CD4-positive, alpha-beta T cell treated with Interleukin-21 for 1 hour (primary cell): ENCODE measurements at regions not wholly inside any gene's neighbourhood (a gene's known extent, or its start where the extent isn't known, plus 50 kb on each side); places are given as distances from the start of the nearest gene placed in this dataset.
"Not testable (repeated sequence)": the region's sequence is repeated elsewhere in the genome, so short reads cannot be mapped to it uniquely, and the experiment has no call there.

Source experiments
- DNase-seq: peaks from one replicate; pipeline ENCODE4 v3.0.0-alpha.2; 2020

- peak; percentile 49 for DNase-seq
These were observed 60.0 kb upstream of the BANK1 start for GRCh38 chr4:101730291-101731117.

DNA sequence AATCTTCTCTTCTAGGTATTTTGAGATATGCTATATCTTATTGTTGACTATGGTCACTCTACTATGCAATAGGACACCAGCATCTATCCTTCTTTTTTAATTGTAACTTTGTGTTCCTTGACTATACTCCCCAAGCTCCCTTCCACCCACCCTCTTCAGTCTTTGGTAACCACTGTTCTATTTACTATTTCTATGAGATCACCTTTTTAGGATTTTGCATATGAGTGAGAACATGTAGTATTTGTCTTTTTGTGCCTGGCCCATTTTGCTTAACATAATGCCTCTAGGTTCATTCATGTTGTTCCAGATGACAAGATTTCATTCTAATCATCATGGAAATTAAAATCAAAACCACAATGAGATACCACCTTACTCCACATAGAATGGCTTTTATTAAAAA lies 63.3 kb upstream of the BANK1 start:
- DNase-seq, result no peak

DNA sequence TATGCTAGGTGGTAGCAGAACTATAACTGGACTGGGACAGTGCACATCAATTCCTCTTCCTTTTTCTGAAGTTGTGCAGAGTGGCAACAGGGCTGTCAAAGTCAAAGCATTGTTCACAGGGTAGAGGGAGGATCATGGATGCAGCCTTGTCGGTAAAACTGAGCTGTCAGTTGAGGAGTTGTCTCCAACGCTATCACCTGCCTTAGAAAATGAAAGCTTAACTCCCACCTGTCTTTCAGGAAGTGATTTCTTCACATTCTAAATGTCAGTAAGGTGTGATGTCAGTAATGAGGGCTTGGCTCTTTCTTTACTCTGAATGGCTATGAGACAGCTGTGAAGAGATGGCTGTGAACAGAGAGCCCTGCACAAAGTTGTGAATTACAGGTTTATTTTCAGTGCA lies 66.4 kb upstream of the BANK1 start:
- no peak for DNase-seq

DNA sequence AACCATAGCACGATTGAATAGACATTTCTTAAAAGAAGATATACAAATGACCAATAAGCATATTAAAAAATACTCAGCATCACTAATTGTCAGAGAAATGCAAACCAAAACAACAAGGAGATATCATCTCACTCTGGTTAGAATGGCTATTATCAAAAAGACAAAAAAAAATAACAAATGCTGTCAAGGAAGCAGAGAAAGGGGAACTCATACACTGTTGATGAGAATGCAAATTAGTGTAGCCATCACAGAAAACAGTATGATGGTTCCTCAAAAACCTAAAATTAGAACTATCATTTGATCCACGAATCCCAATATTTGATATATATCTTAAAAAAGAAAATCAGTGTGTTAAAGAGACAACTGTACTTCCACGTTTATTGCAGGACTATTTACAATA lies 71.7 kb upstream of the BANK1 start:
- DNase-seq, result no peak

DNA sequence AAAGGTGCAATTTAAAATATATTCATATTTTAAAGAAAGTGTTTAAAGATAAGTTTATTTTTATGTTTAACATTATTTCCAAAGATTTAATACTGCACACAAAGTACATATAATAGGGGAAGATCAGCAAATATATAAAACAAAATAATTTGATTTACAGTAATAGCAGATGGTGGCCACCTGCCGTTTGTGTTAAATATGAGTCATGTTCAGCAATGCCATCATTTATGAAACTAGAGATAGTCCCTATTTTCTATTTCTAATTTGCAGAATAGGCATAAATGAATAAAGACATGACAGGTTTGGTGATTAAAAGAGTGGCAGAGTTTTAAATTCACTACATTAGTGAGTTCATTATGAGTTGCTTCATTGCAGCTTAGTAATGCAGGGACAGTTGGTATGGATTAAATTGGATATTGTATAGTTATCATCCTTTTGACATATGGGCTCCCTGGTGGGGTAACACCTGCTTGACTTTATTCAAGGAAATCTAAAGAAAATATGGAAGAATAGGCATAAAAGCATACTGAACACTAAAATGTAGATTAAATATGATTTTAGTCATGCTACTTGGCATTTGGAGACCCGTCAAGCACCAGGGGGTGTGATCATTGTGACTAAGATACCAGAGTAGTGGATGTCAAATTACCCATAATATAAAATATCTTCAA lies 78.8 kb upstream of the BANK1 start:
- no peak for DNase-seq

GRCh38 chr4:101710806-101711205 lies 79.7 kb upstream of the BANK1 start:
- DNase-seq, result no peak

GRCh38 chr4:101708293-101709039 lies 82.1 kb upstream of the BANK1 start:
- DNase-seq, result no peak

DNA sequence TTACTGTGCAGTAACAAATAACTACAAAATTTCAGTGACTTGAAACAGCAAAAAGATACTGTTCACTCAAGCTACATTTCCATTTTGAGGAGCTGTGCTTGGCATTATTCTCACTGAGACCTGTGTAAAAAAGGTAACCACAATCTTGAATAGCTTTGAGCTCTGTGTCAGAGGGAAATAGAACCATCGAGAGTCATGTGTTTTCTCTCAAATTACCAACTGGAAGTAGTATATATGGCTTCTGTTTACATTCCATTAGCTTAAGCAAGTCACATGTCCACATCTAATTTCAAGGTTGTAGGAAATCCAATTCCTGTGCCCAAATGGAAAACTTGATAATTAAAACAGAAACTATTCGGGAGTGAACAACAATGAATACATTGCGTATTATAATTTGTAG lies 82.9 kb upstream of the BANK1 start:
- no peak for DNase-seq

DNA sequence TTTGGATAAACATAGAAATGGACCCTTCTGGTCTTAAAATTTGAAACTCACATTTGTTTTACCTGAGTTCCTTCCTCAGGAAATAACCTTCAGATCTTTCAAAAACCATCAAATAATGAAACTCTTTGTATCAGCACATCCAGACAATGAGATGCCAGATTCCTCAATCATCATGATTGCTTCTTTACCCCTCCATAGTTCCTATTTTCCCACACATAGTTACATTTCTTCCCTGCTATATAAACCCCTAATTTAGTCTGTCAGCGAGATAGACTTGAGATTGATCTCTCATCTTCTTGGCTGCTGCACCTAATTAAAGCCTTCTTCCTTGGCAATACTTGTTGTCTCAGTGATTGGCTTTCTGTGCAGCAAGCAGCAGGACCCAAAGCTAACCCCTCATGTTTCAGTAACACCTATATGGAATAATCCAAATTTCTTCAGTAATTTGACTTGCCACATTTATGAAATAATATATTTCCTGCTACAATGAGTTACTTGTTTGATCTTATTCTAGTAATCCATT lies 83.9 kb upstream of the BANK1 start:
- DNase-seq, result no peak

DNA sequence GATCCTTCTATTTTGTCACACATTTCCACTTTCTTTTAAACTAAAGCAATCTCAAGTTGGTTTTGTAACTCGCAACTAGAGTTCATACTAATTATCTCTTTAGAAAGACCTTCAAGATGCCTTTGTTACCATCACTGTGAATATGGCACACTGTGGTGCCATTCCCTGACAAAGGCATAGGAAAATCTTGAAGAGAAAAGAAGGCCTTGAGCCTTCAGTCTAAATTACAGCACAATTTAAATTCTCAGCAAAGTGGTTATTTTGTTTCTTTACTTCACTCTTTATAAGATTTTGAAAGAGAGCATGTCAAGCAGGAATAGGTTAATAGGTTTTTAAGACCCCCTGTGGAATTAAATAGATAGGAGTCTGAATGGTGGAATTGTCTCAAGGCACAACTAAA lies 89.0 kb upstream of the BANK1 start:
- DNase-seq, result no peak

DNA sequence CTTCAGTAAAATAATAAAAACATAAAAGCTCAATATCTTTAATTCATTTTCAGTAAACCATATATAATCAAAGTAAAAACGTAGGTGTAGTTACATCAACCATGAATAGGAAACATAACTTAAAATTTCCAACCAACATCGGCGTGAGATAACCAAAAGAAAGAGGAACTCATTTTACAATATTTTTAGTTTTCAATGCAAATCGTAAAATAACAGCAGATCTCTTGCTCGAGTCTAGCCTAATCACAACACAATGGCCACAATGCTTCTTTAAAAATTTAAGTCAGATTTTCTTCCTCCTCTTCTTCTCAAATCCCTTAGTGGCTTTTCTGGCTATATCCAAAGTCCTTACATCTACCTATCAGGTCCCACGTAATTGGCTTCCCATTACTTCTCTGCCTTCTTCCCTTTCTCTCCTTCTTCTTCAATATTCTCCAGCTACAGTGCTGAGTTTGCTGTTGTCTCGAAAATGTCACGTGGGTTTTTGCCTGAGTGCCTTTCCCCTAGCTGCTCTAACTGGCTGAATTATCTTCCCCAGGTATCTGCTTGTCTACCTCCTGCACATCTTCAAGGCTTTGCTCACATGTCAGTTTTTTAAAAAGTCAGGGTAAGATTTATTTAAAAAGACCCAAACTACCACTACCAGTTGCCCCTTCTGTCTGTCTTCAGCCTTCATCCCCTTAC lies 90.9 kb upstream of the BANK1 start:
- no peak for DNase-seq

GRCh38 chr4:101697266-101697665 lies 93.3 kb upstream of the BANK1 start:
- DNase-seq, result no peak

DNA sequence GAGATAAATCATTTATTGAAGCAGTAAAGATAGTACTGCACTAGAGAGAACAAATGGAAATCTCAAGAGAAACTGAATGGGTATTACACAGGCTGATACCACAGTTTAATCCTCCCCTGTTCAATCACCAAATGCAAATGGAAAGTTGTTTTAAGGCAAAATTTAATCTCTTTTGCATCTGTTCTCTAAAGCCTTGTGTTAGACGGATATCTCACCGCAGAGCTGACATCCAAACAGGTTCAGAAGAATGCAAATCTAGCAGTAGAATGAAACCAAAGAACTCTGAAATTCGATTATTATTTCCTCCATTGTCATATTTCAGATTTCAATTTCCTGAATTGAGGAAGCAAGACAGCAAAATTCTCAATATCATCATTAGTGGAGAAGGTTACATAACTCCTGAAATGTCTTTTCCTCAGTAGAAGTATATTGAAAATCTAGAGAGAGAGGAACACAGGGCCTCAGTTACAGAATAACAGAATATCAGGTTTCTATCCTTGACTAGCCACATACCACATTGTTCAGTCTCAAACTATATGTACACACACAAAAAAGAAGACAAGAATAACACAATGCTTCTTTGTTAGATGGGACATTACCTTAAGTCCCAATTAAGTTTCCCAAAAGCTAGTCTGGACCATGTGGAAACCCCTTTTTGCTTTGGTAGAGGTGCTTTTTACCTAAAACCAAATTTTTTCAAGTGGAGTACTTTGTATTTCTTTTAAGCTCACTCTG lies 94.1 kb upstream of the BANK1 start:
- DNase-seq, result no peak

GRCh38 chr4:101695176-101695575 lies 95.4 kb upstream of the BANK1 start:
- DNase-seq, result no peak

DNA sequence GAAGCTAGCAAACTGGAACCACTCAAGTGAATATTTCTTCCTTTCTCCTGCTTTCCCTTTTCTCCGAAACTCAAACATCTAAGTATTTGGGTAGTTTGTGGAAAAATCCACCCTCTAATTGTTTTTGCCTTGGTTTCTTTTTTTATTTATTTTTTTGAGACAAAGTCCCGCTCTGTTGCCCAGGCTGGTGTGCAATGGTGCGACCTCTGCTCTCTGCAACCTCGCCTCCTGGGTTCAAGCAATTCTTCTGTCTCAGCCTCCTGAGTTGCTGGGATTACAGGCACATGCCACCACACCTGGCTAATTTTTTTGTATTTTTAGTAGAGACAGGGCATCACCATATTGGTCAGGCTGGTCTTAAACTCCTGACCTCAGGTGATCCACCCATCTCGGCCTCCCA lies 96.1 kb upstream of the BANK1 start:
- not testable (repeated sequence) for DNase-seq

- no peak for DNase-seq
These were observed 96.6 kb upstream of the BANK1 start for GRCh38 chr4:101693842-101694398.

DNA sequence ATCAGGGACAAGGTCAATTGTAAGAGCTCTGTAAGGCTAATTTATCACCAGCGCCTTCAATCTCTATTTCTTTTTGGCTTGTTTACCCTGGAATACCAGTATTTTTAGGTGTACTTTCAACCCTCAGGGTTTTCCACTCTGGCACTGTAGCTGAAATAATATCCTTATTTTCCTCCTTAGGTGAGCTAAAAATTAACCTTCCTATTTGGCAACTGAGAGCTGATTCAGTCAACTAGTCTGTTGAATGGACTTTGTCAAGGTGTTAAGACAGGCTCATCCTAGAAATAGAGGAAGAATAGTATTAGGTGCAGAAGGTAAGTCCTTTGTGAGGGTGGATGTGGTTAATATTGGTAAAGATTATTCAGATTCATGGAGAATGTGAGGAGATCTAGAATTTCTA lies 101.3 kb upstream of the BANK1 start:
- DNase-seq, result no peak

GRCh38 chr4:101685126-101685525 lies 105.4 kb upstream of the BANK1 start:
- DNase-seq, result no peak

DNA sequence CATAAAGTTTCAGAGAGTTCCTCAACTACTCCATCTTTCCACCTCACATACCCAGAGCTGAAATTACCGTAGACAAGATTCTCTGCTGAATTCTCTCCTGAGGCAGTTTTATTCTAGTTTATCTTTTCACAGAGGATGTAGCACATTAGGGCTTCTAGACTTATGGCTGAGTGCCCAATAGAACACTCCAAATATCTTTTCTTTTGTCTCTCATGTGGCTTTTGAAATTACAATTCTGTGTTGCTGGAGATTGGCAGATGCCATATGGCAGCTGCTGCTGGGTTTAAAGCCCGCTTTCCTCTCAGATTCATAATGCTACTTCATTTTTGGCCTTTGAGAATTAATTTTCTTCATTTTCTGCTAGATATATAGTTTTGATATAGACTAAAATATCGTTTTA lies 107.6 kb upstream of the BANK1 start:
- no peak for DNase-seq

- no peak for DNase-seq
These were observed 112.3 kb upstream of the BANK1 start for GRCh38 chr4:101678180-101678579.

GRCh38 chr4:101670897-101671296 lies 119.6 kb upstream of the BANK1 start:
- DNase-seq, result no peak

DNA sequence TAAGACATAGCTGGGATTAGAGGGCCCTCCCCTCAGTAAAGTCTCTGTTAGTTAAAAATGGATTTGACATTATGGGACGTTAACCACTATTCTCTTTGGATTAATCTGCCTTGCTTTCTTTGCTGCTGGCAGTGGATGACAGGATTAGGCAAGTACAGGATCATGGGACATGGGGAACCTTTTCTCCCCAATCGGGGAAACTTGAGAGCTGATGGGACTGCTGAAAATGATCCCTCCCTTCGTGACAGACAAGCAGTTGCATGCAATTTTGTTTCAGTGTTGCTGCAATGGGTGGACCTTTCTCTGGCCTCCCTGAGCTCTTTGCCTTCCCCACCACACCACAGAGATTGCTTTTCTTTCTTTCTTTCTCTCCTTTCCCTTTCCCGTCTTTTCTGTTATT lies 120.2 kb upstream of the BANK1 start:
- DNase-seq, result no peak
